ENCODE measurements at regions not wholly inside any gene's neighbourhood (a gene's known extent, or its start where the extent isn't known, plus 50 kb on each side); places are given as distances from the start of the nearest gene placed in this dataset.

- no peak for DNase-seq (ENCODE audit: low read depth in 2 of 2)
These were observed 1113.2 kb downstream of the IGSF11 start for GRCh38 chr3:117921411-117921810.

DNA sequence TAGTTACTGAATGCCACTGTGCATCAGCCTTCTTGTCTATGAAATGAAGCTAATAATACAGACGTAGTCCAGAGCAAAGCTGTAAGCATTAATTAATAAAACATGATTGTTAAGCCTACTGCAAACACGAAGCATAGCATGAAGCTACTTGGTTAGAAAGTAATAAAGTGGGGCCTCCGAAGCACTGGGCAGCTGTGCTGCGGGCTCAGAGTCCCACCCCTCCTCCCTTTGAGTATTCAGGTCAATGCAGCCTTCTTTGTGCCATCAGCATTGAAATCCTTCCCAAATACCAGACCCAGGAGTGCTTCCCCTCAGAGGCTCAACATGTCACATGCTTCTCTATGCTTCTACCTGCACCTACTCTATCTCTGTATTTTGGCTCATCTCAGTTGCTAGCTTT is 1112.6 kb downstream of the IGSF11 start:
- DNase-seq (ENCODE audit: low read depth in 2 of 2): no peak

DNA sequence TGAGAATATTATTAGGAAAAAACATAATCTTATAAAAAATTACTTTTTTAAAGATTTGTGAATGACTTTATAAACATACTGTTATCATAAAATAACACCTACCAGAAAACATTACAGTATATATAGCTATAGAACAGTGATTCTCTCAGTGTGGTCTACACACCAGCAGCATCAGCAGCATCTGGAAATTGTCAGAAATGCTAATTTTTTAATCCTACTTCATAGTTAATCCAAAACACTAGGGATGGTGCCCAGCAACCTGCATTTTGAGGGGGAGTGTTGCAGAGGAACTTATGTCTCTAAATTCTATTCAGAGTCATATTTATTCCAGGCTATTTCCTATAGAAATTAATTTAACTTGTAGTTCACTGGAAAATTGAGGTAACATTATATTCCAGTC is 1107.8 kb downstream of the IGSF11 start:
- no peak for DNase-seq (ENCODE audit: low read depth in 2 of 2)

DNA sequence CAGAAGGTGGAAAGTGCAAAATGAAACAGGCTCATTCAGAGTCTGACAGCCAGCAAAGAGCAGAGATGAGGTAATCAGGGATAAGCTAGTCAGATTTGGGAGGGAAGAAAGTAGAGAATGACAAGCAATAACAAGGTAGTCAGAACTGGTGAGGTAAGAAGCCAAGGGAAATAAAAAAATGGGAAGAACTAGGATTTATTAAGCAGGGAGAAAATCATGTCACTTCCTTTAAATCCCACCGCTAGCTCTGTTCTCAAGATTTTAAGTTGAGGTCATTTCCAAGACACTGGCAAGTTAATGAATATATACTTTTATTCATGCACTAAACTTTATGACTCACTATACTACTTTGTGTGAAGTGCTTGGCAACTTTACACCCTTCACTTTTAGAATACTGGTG is 1106.8 kb downstream of the IGSF11 start:
- DNase-seq (ENCODE audit: low read depth in 2 of 2): no peak

- DNase-seq (ENCODE audit: low read depth in 2 of 2): no peak
These were observed 1105.8 kb downstream of the IGSF11 start for GRCh38 chr3:117928836-117929235.

GRCh38 chr3:117932441-117932840 is 1102.2 kb downstream of the IGSF11 start:
- no peak for DNase-seq (ENCODE audit: low read depth in 2 of 2)

GRCh38 chr3:117936159-117936558 is 1098.5 kb downstream of the IGSF11 start:
- no peak for DNase-seq (ENCODE audit: low read depth in 2 of 2)

- DNase-seq (ENCODE audit: low read depth in 2 of 2): no peak
These were observed 1095.7 kb downstream of the IGSF11 start for GRCh38 chr3:117938974-117939373.

DNA sequence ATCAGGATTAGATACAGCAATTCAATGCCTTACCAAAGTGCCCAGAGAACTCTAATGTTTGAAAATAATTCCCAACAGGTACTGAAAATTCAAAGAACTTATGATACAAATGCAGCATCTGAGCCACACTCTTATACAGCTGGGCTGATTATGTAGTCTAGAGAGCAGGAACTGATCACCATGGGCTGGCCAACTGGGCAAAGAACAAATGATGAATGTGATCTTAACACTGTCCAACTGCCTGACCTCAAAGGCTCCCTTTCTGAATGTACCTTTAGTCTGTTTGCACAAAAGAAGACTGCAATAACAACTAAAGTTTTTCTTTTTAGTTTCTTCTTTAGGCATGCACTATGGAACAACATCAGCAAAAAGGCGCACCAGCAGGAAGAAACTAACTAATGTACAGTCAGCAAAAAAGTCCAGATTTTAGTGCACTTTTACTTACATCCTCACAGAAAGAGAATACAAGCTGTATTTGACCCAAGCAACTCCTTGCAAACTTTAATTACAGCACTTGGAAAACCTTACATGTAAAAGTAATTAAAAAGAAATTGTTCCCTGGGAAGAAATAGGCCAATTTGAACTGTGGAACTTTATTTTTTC is 1095.1 kb downstream of the IGSF11 start:
- no peak for DNase-seq (ENCODE audit: low read depth in 2 of 2)

GRCh38 chr3:117941015-117941414 is 1093.6 kb downstream of the IGSF11 start:
- no peak for DNase-seq (ENCODE audit: low read depth in 2 of 2)

GRCh38 chr3:117941756-117942155 is 1092.9 kb downstream of the IGSF11 start:
- no peak for DNase-seq (ENCODE audit: low read depth in 2 of 2)

DNA sequence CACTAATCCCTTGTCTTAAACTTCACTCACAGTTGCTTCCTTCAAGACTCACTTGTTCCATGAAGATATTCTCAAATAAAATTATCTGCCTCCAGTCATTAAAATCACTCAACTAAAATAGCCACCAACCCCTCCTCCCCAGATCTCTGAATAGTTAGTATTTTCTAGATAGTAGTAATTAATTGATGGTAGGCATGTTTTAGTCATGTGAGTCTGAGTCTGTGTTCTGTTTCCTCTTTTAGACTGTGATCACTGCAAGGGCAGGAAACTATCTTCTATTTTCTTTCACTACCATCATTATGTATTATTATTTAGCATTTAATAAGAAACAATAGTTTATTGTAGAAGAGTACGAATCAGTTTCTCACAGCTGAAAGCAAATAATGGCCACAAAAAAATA is 1080.5 kb downstream of the IGSF11 start:
- DNase-seq (ENCODE audit: low read depth in 2 of 2): no peak

GRCh38 chr3:117955196-117955595 is 1079.5 kb downstream of the IGSF11 start:
- DNase-seq (ENCODE audit: low read depth in 2 of 2): no peak

DNA sequence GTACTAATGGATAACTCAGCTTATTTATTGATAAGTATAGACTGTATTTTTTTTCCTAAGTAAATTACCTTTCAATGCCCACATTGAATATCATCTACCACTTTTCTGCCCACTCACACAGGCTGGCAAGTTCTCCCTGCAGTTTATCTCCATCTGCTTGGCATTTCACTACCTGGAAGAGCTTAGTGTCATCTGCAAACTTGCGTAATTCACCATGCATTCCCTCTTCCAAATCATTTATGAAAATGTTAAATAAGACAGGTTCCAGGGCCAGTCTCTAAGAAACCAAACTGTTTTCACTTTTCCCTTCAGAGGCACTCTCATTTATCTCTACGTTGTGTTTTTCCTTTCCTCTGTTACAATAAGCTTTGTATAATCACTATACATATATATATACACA is 1076.6 kb downstream of the IGSF11 start:
- no peak for DNase-seq (ENCODE audit: low read depth in 2 of 2)

GRCh38 chr3:117962750-117963149 is 1071.9 kb downstream of the IGSF11 start:
- DNase-seq (ENCODE audit: low read depth in 2 of 2): no peak

DNA sequence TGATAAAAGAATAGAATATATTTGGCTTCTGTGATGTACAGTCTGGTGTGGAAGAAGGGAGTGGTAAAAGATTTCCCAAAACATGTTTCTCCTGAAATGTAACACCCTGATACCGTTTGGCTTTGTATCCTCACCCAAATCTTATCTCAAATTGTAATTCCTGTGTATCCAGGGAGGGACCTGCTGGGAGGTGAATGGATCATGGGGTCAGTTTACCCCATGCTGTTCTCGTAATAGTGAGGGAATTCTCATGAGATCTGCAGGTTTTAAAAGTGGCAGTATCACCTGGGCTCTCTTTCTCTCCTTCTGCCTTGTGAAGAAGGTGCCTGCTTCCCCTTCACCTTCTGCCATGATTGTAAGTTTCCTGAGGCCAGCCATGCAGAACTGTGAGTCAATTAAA is 1070.8 kb downstream of the IGSF11 start:
- no peak for DNase-seq (ENCODE audit: low read depth in 2 of 2)

DNA sequence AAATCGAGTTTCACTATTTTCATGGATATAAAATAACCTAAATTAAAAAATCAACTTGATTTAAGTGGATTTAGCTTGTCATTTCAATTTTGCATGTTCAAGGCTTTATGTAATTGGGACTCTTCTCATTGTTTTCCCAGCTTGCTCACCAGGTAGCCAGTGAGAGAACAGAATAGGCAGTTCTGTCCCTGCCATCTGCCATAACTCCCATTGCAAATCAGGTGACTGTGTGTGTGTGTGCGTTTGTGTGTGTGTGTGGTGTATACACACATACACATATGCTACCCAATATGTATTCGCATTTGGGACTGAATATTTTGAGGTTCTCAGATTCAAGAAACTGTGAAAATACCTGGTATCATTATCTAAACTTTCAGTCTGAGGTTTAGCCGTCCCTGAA is 1069.8 kb downstream of the IGSF11 start:
- no peak for DNase-seq (ENCODE audit: low read depth in 2 of 2)

DNA sequence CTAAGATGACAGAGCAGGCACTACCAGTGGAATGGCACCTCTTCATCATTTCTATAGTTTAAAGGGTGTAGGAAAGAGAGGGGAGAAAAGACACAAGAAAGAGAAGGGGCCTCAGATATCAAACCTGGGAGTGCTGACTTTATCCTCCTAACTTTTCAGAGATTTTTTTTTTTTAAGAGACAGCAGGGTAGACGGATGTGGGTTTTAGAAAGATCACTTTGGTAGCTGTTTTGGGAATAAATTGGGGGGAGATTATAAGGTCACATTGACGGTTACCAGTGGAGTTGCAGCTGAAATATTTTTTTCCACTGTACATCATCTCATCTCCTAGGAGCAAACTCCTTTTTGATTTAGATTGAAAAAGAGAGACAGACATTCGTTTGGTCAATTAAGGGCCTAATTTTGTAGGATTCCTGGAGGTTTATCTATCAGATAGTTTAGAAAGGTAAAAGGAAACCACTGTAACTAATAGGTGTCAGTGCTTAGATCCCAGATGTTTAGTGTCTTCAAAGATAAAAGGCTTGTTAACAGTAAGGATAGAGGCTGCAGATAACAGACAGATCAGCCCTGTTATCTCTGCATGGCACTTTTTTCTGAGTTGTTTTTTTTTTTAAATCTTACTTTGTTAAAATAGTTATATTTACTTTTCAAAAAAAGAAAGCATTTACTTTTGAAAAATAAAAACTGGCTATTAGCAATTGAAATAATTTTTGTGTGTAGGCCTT is 1057.0 kb downstream of the IGSF11 start:
- no peak for DNase-seq (ENCODE audit: low read depth in 2 of 2)

DNA sequence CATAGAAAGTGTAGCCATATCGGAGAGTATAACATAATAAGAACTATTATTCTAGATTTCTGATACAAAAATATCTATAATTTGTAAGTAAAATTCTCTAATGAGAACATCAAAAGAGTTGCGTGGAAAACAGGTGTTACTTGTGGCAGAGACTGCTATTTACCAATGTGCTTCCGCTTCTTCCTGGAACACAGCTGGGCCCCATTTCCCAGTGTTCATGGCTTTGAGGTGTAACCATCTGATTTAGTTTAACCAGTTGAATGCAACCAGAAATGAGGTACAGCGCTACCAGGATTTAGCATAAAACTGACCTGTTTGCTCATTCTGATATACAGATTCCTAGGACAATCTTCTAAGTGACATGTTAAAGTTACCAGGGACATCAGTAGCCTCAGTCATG is 1055.2 kb downstream of the IGSF11 start:
- no peak for DNase-seq (ENCODE audit: low read depth in 2 of 2)

DNA sequence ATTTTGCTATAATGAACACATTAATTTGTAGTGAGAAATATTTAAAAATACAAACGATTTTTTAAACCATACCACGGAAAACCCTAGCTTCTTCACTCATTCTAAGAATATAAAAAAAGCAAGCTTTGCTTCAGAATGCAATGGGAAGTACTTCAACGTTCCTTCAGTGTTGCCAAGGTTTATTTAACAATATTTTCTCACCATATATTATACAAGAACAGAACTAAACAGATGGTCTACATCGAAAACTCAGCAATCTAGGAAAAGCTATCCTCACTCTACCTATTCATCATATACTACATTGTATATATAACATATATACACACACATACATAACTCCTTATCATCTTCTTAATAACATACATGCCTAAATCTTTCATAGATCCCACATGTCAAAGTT is 1047.4 kb downstream of the IGSF11 start:
- no peak for DNase-seq (ENCODE audit: low read depth in 2 of 2)

- DNase-seq (ENCODE audit: low read depth in 2 of 2): no peak
These were observed 1044.7 kb downstream of the IGSF11 start for GRCh38 chr3:117989982-117990381.

GRCh38 chr3:117990627-117991026 is 1044.0 kb downstream of the IGSF11 start:
- no peak for DNase-seq (ENCODE audit: low read depth in 2 of 2)

GRCh38 chr3:117995842-117996437 is 1038.7 kb downstream of the IGSF11 start:
- DNase-seq (ENCODE audit: low read depth in 2 of 2): no peak

All from lung microvascular endothelial cell (primary cell).